Thymus (tissue), 11 donors: ENCODE measurements at regions not wholly inside any gene's neighbourhood (a gene's known extent, or its start where the extent isn't known, plus 50 kb on each side); places are given as distances from the start of the nearest gene placed in this dataset.
A peak's percentile ranks its signal among the peaks of the same experiment; 100 is the strongest.

Experiments
- DNase-seq, 9 donors: peaks; one replicate each; pipeline ENCODE4 v3.0.0-alpha.2; 2013; ENCODE audit warnings: low spot score in 9 of 9, low read depth in 6 of 9, missing footprints in 1 of 9
- H3K27ac ChIP-seq, 2 donors: one replicate each; pipeline ENCODE4 v1.5.1; 2013; ENCODE audit warnings: control low read depth in 1 of 2, low read depth in 1 of 2, low read length in 1 of 2, mild to moderate bottlenecking in 1 of 2, moderate library complexity in 1 of 2
- H3K27me3 ChIP-seq, 2 donors: one replicate each; pipeline ENCODE4 v1.5.1; 2013; ENCODE audit warnings: low read length in 1 of 2; ENCODE audit not compliant: control insufficient read depth in 2 of 2, insufficient read depth in 1 of 2
- H3K36me3 ChIP-seq, 2 donors: one replicate each; pipeline ENCODE4 v1.5.1; 2013; ENCODE audit warnings: low read length in 1 of 2, mild to moderate bottlenecking in 1 of 2, moderate library complexity in 1 of 2; ENCODE audit not compliant: control insufficient read depth in 2 of 2, insufficient read depth in 2 of 2
- H3K4me1 ChIP-seq, 2 donors: one replicate each; pipeline ENCODE4 v1.5.1; 2013; ENCODE audit warnings: low read length in 2 of 2; ENCODE audit not compliant: control insufficient read depth in 2 of 2, insufficient read depth in 2 of 2
- H3K4me3 ChIP-seq, 2 donors: one replicate each; pipeline ENCODE4 v1.5.1; 2013; ENCODE audit warnings: low read length in 2 of 2, control low read depth in 1 of 2, mild to moderate bottlenecking in 1 of 2
- H3K9me3 ChIP-seq, 2 donors: one replicate each; pipeline ENCODE4 v1.5.1; 2013; ENCODE audit warnings: low read length in 1 of 2, mild to moderate bottlenecking in 1 of 2; ENCODE audit not compliant: control insufficient read depth in 2 of 2, insufficient read depth in 1 of 2
- WGBS: extraction: QIAGEN DNeasy Blood & Tissue Kit; methylation state at CpG from one replicate; pipeline ENCODE4 v1.1.7; 2013; 5-methylcytosine and 5-hydroxymethylcytosine counted together
- donor health status: healthy.

GRCh38 chr5:51449026-51449425, 65.8 kb downstream of the ISL1 start:
- Histone ChIP-seq H3K36me3 (no peaks in the 10 kb centered on the region), H3K27me3 (no peaks in the 10 kb centered on the region), H3K4me3 (no peak overlapping the region), H3K4me1 (no peaks in the 10 kb centered on the region), H3K9me3 (no peaks in the 10 kb centered on the region), H3K27ac (no peak overlapping the region)
- DNase-seq = no peak

DNA sequence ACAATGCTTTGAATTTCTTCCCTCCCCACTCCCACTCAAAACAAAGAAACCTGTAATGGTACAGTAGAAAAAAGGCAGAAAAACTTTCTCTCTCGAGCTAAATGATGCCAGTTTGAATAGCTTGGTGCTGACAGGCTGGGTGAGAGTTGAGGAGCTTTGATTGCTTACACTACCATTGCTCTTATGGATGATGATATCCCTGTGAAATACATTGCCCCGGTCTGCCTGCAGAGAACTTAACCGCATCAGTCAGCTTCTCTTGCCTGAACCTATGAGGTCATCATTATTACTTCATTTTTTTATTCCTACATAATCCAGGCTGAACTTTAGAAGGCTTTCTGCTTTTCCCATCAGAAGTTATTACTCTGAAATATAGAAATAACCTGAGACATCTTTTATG, 69.3 kb downstream of the ISL1 start:
- Histone ChIP-seq H3K4me3 (no peak overlapping the region), H3K27me3 (no peaks in the 10 kb centered on the region), H3K27ac (no peak overlapping the region), H3K36me3 (no peaks in the 10 kb centered on the region), H3K4me1 (no peaks in the 10 kb centered on the region), H3K9me3 (no peaks in the 10 kb centered on the region)
- 85% methylated on average over 3 of the region's 3 CpGs for WGBS
- no peak for DNase-seq

DNA sequence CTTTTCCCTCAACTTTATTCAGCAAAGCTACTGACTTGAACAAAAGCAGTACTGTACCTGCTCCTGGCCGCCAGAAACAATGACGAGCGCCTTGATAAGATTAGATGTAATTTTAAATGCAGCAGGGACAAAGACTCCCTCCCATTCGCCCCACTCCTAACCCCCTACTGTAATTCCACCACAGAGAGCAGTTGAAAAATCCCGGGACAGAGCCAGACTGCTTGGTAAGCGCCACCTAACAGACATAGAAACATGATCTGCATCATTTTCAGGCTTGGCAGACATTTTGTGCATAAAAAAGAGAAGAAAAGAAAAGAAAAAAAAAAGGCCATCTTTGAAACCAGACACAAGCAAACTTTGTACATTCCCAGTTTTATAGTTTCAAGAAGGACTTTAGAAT, 81.9 kb downstream of the ISL1 start:
- WGBS = 37% methylated on average over 6 of the region's 6 CpGs
- Histone ChIP-seq H3K9me3 (no peaks in the 10 kb centered on the region), H3K4me3 (no peak overlapping the region), H3K4me1 (no peaks in the 10 kb centered on the region), H3K27ac (peak overlapping the region; percentile 42 to 46), H3K36me3 (no peaks in the 10 kb centered on the region), H3K27me3 (no peaks in the 10 kb centered on the region)
- peak in 1 of 9 donors; percentile 0 for DNase-seq

GRCh38 chr5:51466214-51466613, 83.0 kb downstream of the ISL1 start:
- 92% methylated on average over 2 of the region's 2 CpGs for WGBS
- H3K27me3 ChIP-seq = no peaks in the 10 kb centered on the region
- H3K4me3 ChIP-seq = no peak overlapping the region
- H3K27ac ChIP-seq = no peak overlapping the region
- H3K9me3 ChIP-seq = no peaks in the 10 kb centered on the region
- no peaks in the 10 kb centered on the region for H3K4me1 ChIP-seq
- DNase-seq = no peak
- H3K36me3 ChIP-seq = no peaks in the 10 kb centered on the region

DNA sequence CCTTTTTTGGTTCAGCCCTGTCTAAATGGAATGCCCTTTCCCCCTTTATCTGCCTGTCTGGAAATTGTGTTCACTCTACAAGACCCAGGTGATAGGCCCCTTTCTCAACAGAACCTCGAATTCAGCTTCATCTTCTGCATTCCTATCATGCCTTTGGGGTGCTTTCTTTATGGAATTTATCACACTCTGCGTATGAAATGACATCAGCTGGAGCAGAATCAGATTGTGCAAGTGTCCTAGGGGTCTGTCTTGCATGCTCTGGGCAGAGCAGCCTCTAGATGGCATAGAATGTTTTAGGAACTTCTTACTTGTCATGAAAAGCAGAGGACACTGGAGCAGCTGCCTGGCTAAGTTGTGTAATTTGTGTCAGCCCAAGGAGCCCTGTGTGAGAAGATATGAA, 84.9 kb downstream of the ISL1 start:
- DNase-seq = no peak

DNA sequence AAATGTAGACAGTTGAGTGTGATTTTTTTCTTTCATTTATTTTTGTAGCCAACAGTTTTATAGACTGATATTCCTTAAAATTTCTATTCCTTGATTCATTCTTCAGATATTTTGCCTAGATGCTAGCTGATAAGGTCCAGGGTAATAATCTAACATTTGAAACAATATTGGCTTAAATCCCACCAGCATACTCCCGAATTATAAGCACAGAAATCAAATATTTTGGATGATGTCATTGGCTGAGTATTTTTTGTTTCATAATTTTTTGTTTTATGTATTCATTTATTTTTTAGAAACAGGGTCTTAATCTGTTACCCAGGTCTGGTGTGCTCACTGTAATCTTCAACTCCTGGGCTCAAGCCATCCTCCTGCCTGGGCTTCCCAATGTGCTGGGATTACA, 88.4 kb downstream of the ISL1 start:
- no peak for DNase-seq
- Histone ChIP-seq H3K27me3 (no peaks in the 10 kb centered on the region), H3K36me3 (no peaks in the 10 kb centered on the region), H3K9me3 (no peaks in the 10 kb centered on the region), H3K27ac (no peak overlapping the region), H3K4me3 (no peak overlapping the region), H3K4me1 (no peaks in the 10 kb centered on the region)
- WGBS = 71% methylated on average over 1 of the region's 1 CpG

More for the DNA sequence above, 84.9 kb downstream of the ISL1 start:
- Histone ChIP-seq H3K27me3 (no peaks in the 10 kb centered on the region), H3K36me3 (no peaks in the 10 kb centered on the region), H3K9me3 (no peaks in the 10 kb centered on the region), H3K4me3 (no peak overlapping the region), H3K4me1 (no peaks in the 10 kb centered on the region), H3K27ac (no peak overlapping the region)
- WGBS = 51% methylated on average over 2 of the region's 2 CpGs

DNA sequence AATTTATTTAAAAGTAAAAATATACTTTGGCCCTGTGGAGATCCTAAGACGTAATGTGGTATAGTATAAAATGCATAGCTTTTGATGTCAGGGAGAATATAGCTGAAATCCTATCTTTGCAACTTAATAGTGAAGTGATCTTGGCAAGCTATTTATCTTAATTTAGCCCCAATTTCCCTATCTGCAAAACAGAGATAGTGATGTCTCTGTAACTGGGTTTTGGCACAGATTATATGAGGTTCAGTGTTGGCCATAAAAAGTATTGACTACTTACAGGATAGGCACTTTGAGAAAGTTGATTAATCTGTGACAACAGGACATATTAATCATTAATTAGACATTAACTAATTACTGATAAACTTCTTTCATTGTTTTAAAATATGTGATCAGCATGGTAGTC, 89.2 kb downstream of the ISL1 start:
- DNase-seq = no peak
- H3K27me3 ChIP-seq = no peaks in the 10 kb centered on the region
- no peak overlapping the region for H3K27ac ChIP-seq
- no peaks in the 10 kb centered on the region for H3K36me3 ChIP-seq
- WGBS = 91% methylated on average over 1 of the region's 1 CpG
- H3K4me1 ChIP-seq = no peaks in the 10 kb centered on the region
- H3K9me3 ChIP-seq = no peaks in the 10 kb centered on the region
- no peak overlapping the region for H3K4me3 ChIP-seq

GRCh38 chr5:51475628-51476027, 92.4 kb downstream of the ISL1 start:
- H3K36me3 ChIP-seq = no peaks in the 10 kb centered on the region
- no peak overlapping the region for H3K4me3 ChIP-seq
- no peaks in the 10 kb centered on the region for H3K27me3 ChIP-seq
- no peaks in the 10 kb centered on the region for H3K9me3 ChIP-seq
- 80% methylated on average over 5 of the region's 5 CpGs for WGBS
- H3K4me1 ChIP-seq = no peaks in the 10 kb centered on the region
- no peak overlapping the region for H3K27ac ChIP-seq
- DNase-seq = no peak

DNA sequence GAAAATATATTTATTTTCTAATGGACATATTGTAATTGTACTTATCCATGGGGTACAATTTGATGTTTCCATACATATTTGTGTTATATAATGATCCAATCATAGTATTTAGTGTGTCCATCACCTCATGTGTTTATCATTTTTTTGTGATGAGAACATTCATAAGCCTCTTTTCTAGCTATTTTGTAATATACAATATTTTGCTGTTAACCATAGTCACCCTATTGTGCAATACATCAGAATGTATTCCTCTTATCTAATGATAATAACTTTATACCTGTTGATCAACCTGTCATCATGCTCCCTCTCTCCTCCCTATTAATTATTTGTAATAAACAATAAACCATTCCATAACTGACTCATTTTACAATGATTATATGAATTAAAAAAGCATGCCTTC, 93.2 kb downstream of the ISL1 start:
- Histone ChIP-seq H3K4me1 (no peaks in the 10 kb centered on the region), H3K36me3 (no peaks in the 10 kb centered on the region), H3K9me3 (no peaks in the 10 kb centered on the region), H3K27ac (no peak overlapping the region), H3K4me3 (no peak overlapping the region), H3K27me3 (no peaks in the 10 kb centered on the region)
- no peak for DNase-seq

DNA sequence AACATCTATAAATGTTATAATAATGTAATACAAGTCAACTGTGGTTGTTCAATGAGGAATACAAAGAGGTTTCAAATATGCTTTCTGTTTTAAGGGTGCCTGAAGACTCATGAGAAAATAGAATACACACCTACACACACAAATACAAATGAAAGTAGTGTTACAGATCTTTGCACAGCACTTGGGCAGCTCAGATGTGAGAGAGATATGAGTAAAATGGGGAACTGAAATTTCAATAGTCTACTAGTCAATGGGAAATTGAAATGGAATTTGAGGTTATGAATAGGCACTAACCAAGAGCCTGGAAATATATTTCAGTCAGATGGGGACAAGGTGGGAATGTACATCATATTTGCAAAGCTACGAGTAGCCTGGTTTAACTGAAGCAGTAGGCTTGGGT, 96.6 kb downstream of the ISL1 start:
- Histone ChIP-seq H3K9me3 (no peaks in the 10 kb centered on the region), H3K36me3 (no peaks in the 10 kb centered on the region), H3K4me3 (no peak overlapping the region), H3K4me1 (no peaks in the 10 kb centered on the region), H3K27me3 (no peaks in the 10 kb centered on the region), H3K27ac (no peak overlapping the region)
- DNase-seq = no peak
- 83% methylated on average over 1 of the region's 1 CpG for WGBS
